ENCODE measurements at regions not wholly inside any gene's neighbourhood (a gene's known extent, or its start where the extent isn't known, plus 50 kb on each side); places are given as distances from the start of the nearest gene placed in this dataset.
"Not testable (repeated sequence)": the region's sequence is repeated elsewhere in the genome, so short reads cannot be mapped to it uniquely, and the experiment has no call there.

GRCh38 chr13:69101841-69102240 lies 1005.8 kb upstream of the ATXN8OS start:
- DNase-seq (ENCODE audit: low spot score): no peak

- no peak for DNase-seq (ENCODE audit: low spot score)
These were observed 1013.1 kb upstream of the ATXN8OS start for GRCh38 chr13:69094485-69094884.

GRCh38 chr13:69092615-69093322 lies 1014.9 kb upstream of the ATXN8OS start:
- DNase-seq (ENCODE audit: low spot score): no peak

- DNase-seq (ENCODE audit: low spot score): no peak
These were observed 1030.4 kb upstream of the ATXN8OS start for GRCh38 chr13:69077267-69077666.

- DNase-seq (ENCODE audit: low spot score): no peak
These were observed 1038.0 kb upstream of the ATXN8OS start for GRCh38 chr13:69069554-69070133.

- DNase-seq (ENCODE audit: low spot score): no peak
These were observed 1056.9 kb upstream of the ATXN8OS start for GRCh38 chr13:69050696-69051095.

GRCh38 chr13:69044629-69045028 lies 1063.0 kb upstream of the ATXN8OS start:
- DNase-seq (ENCODE audit: low spot score): no peak

- no peak for DNase-seq (ENCODE audit: low spot score)
These were observed 1066.7 kb upstream of the ATXN8OS start for GRCh38 chr13:69040898-69041297.

- no peak for DNase-seq (ENCODE audit: low spot score)
These were observed 1071.9 kb upstream of the ATXN8OS start for GRCh38 chr13:69035771-69036170.

GRCh38 chr13:69028936-69029335 lies 1078.7 kb upstream of the ATXN8OS start:
- no peak for DNase-seq (ENCODE audit: low spot score)

GRCh38 chr13:69020120-69020519 lies 1087.5 kb upstream of the ATXN8OS start:
- no peak for DNase-seq (ENCODE audit: low spot score)

- not testable (repeated sequence) for DNase-seq (ENCODE audit: low spot score)
These were observed 1089.5 kb upstream of the ATXN8OS start for GRCh38 chr13:69018173-69018572.

- DNase-seq (ENCODE audit: low spot score): no peak
These were observed 1096.8 kb upstream of the ATXN8OS start for GRCh38 chr13:69010789-69011188.

- DNase-seq (ENCODE audit: low spot score): no peak
These were observed 1099.1 kb upstream of the ATXN8OS start for GRCh38 chr13:69008499-69008898.

- no peak for DNase-seq (ENCODE audit: low spot score)
These were observed 1109.6 kb upstream of the ATXN8OS start for GRCh38 chr13:68998056-68998455.

GRCh38 chr13:68996668-68997025 lies 1111.0 kb upstream of the ATXN8OS start:
- no peak for DNase-seq (ENCODE audit: low spot score)

- DNase-seq (ENCODE audit: low spot score): no peak
These were observed 1111.5 kb upstream of the ATXN8OS start for GRCh38 chr13:68995972-68996667.

- no peak for DNase-seq (ENCODE audit: low spot score)
These were observed 1114.5 kb upstream of the ATXN8OS start for GRCh38 chr13:68993154-68993553.

- DNase-seq (ENCODE audit: low spot score): no peak
These were observed 1119.5 kb upstream of the ATXN8OS start for GRCh38 chr13:68988176-68988575.

- no peak for DNase-seq (ENCODE audit: low spot score)
These were observed 1120.0 kb upstream of the ATXN8OS start for GRCh38 chr13:68987585-68987984.

- no peak for DNase-seq (ENCODE audit: low spot score)
These were observed 1122.8 kb upstream of the ATXN8OS start for GRCh38 chr13:68984688-68985319.

- no peak for DNase-seq (ENCODE audit: low spot score)
These were observed 1124.5 kb upstream of the ATXN8OS start for GRCh38 chr13:68982961-68983619.
